ENCODE measurements at regions not wholly inside any gene's neighbourhood (a gene's known extent, or its start where the extent isn't known, plus 50 kb on each side); places are given as distances from the start of the nearest gene placed in this dataset.

DNA sequence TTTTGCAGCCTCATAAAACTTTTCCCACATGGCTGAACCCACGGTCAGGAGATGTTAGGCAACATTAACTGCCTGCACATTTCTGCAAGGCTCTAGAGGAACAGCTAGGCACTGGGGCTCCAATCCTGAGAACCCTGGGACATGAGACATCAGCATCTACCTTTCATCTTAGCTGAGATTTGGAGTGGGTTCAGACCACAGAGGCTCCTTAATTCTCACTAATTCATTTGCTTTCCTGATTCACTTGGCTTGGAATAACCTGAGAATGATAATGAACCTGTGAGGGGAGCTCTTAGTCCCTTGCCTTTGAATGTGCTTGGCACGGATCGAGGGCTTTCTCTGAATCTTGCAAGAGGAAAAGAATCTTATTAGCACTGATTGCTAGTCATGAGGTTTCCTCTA lies 266.2 kb downstream of the FIGN start:
- ChIA-PET CTCF (no interaction called here), POLR2A (no interaction called here)
- Histone ChIP-seq H3K4me3 (ENCODE audit: control extremely low read depth in 1 of 5, extremely low read depth in 1 of 5, insufficient read depth in 1 of 5, low read depth in 2 of 5, low read length in 4 of 5) (no peak overlapping the region), H3K9me3 (ENCODE audit: control extremely low read depth in 1 of 3, control insufficient read depth in 2 of 3, insufficient read depth in 1 of 3, low read length in 2 of 3) (no peaks in the 10 kb centered on the region), H4K20me1 (ENCODE audit: control insufficient read depth, insufficient read depth, low read length, poor library complexity, severe bottlenecking) (no peaks in the 10 kb centered on the region), H3K79me2 (ENCODE audit: control insufficient read depth, insufficient read depth, low read length) (no peaks in the 10 kb centered on the region), H3K4me2 (replicated peaks; ENCODE audit: low read depth, low read length, poor library complexity, severe bottlenecking) (no peak overlapping the region), H3K36me3 (replicated peaks in 1 of 2; ENCODE audit: control extremely low read depth in 1 of 2, control insufficient read depth in 1 of 2, extremely low read depth in 1 of 2, insufficient read depth in 2 of 2, low read length in 1 of 2) (no peaks in the 10 kb centered on the region), H3K27me3 (replicated peaks in 1 of 4; ENCODE audit: control extremely low read depth in 1 of 4, control insufficient read depth in 3 of 4, insufficient read depth in 4 of 4, low read length in 3 of 4) (no peaks in the 10 kb centered on the region), H3K27ac (ENCODE audit: low read length in 2 of 2) (no peak overlapping the region), H3K4me1 (ENCODE audit: control insufficient read depth in 2 of 2, insufficient read depth in 2 of 2, low read length in 2 of 2) (no peaks in the 10 kb centered on the region), H2AFZ (ENCODE audit: insufficient read depth, low read depth, low read length, poor library complexity, severe bottlenecking) (no peak overlapping the region), H3K9ac (ENCODE audit: low read length) (no peak overlapping the region)
- TF ChIP-seq EZH2 (IDR thresholded peaks at IDR 0.05; ENCODE audit: borderline replicate concordance, insufficient read depth, low read depth, low read length, poor library complexity, severe bottlenecking): no peak
- TF ChIP-seq, protein P1, sequence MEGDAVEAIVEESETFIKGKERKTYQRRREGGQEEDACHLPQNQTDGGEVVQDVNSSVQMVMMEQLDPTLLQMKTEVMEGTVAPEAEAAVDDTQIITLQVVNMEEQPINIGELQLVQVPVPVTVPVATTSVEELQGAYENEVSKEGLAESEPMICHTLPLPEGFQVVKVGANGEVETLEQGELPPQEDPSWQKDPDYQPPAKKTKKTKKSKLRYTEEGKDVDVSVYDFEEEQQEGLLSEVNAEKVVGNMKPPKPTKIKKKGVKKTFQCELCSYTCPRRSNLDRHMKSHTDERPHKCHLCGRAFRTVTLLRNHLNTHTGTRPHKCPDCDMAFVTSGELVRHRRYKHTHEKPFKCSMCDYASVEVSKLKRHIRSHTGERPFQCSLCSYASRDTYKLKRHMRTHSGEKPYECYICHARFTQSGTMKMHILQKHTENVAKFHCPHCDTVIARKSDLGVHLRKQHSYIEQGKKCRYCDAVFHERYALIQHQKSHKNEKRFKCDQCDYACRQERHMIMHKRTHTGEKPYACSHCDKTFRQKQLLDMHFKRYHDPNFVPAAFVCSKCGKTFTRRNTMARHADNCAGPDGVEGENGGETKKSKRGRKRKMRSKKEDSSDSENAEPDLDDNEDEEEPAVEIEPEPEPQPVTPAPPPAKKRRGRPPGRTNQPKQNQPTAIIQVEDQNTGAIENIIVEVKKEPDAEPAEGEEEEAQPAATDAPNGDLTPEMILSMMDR (IDR thresholded peaks at IDR 0.05): no peak
- ATAC-seq (ENCODE audit: low read depth): no peak
- Mint-ChIP-seq H3K27me3 (peaks cover 22% of the 10 kb centered on the region), H3K4me1 (peaks cover 1% of the 10 kb centered on the region), H3K9me3 (ENCODE audit: insufficient read depth) (no peaks in the 10 kb centered on the region), H3K4me3 (no peak overlapping the region), H3K27ac (no peak overlapping the region)
- intact Hi-C loops (cut with micrococcal nuclease): no loop called here
- DNase-seq: no peak
- 36% methylated on average over 1 of the region's 3 CpGs for WGBS (ENCODE audit: insufficient coverage)

DNA sequence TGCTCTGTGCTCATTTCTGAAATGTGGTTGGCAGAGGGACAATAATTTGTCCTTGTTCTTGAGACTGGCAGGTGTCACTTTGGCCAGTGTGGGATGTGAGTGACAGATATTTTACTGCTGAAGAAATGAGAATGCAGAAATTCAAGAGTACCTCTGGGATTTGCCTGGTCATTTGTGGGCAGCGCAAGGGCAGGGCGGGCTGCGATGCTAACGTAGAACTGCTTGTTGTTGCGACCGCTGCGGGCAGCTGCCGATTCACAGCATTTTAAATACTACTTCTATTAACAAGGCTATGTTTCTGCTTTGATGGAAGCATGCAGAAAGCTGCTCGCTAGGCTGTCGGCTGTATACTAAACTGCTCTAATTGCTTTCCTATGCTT lies 268.6 kb downstream of the FIGN start:
- 100% methylated on average over 5 of the region's 10 CpGs for WGBS (ENCODE audit: insufficient coverage)
- no peak for TF ChIP-seq EZH2 (IDR thresholded peaks at IDR 0.05; ENCODE audit: borderline replicate concordance, insufficient read depth, low read depth, low read length, poor library complexity, severe bottlenecking)
- TF ChIP-seq, protein P1 (IDR thresholded peaks at IDR 0.05): no peak
- no peak overlapping the region for H2AFZ ChIP-seq (ENCODE audit: insufficient read depth, low read depth, low read length, poor library complexity, severe bottlenecking)
- H4K20me1 ChIP-seq (ENCODE audit: control insufficient read depth, insufficient read depth, low read length, poor library complexity, severe bottlenecking): no peaks in the 10 kb centered on the region
- no peaks in the 10 kb centered on the region for H3K27me3 ChIP-seq (replicated peaks in 1 of 4; ENCODE audit: control extremely low read depth in 1 of 4, control insufficient read depth in 3 of 4, insufficient read depth in 4 of 4, low read length in 3 of 4)
- no peak overlapping the region for H3K4me2 ChIP-seq (replicated peaks; ENCODE audit: low read depth, low read length, poor library complexity, severe bottlenecking)
- H3K79me2 ChIP-seq (ENCODE audit: control insufficient read depth, insufficient read depth, low read length): no peaks in the 10 kb centered on the region
- Mint-ChIP-seq H3K27ac (no peak overlapping the region), H3K9me3 (ENCODE audit: insufficient read depth) (no peaks in the 10 kb centered on the region), H3K27me3 (peaks cover 22% of the 10 kb centered on the region), H3K4me3 (no peak overlapping the region), H3K4me1 (peaks cover 1% of the 10 kb centered on the region)
- no peak overlapping the region for H3K27ac ChIP-seq (ENCODE audit: low read length in 2 of 2)
- H3K9me3 ChIP-seq (ENCODE audit: control extremely low read depth in 1 of 3, control insufficient read depth in 2 of 3, insufficient read depth in 1 of 3, low read length in 2 of 3): no peaks in the 10 kb centered on the region
- POLR2A ChIA-PET: no interaction called here
- no peak overlapping the region for H3K4me3 ChIP-seq (ENCODE audit: control extremely low read depth in 1 of 5, extremely low read depth in 1 of 5, insufficient read depth in 1 of 5, low read depth in 2 of 5, low read length in 4 of 5)
- CTCF ChIA-PET: no interaction called here
- no peaks in the 10 kb centered on the region for H3K4me1 ChIP-seq (ENCODE audit: control insufficient read depth in 2 of 2, insufficient read depth in 2 of 2, low read length in 2 of 2)
- no peak overlapping the region for H3K9ac ChIP-seq (ENCODE audit: low read length)
- ATAC-seq (ENCODE audit: low read depth) (no peak), DNase-seq (no peak)
- intact Hi-C loops (cut with micrococcal nuclease): no loop called here
- H3K36me3 ChIP-seq (replicated peaks in 1 of 2; ENCODE audit: control extremely low read depth in 1 of 2, control insufficient read depth in 1 of 2, extremely low read depth in 1 of 2, insufficient read depth in 2 of 2, low read length in 1 of 2): no peaks in the 10 kb centered on the region
